ENCODE measurements at regions not wholly inside any gene's neighbourhood (a gene's known extent, or its start where the extent isn't known, plus 50 kb on each side); places are given as distances from the start of the nearest gene placed in this dataset.
"Not testable (repeated sequence)": the region's sequence is repeated elsewhere in the genome, so short reads cannot be mapped to it uniquely, and the experiment has no call there.

- DNase-seq, result no peak
Observed at GRCh38 chr14:106487600-106487999, 961.2 kb downstream of the TMEM121 start.

DNA sequence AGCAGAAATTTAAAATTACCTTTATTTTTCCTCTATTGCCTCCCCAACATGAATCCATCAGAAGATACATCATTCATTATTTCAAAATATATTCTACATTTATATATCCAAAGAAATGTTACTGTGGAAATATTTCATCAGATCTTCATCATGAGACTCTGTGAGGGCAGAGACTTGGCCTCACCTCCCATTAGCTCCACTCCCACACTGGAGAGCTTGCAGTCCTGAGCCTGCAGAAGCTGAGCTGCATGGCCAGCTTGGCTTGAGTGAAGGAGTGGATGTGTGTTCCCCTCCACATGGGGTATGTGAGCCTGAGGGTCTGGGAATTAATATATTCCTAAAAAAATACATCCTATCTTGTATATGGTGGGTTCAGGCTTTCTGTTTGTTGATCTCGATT, 961.9 kb downstream of the TMEM121 start:
- DNase-seq, result no peak

GRCh38 chr14:106489112-106489881, 962.9 kb downstream of the TMEM121 start:
- DNase-seq, result no peak

- no peak for DNase-seq
Observed at GRCh38 chr14:106490442-106490841, 964.1 kb downstream of the TMEM121 start.

DNA sequence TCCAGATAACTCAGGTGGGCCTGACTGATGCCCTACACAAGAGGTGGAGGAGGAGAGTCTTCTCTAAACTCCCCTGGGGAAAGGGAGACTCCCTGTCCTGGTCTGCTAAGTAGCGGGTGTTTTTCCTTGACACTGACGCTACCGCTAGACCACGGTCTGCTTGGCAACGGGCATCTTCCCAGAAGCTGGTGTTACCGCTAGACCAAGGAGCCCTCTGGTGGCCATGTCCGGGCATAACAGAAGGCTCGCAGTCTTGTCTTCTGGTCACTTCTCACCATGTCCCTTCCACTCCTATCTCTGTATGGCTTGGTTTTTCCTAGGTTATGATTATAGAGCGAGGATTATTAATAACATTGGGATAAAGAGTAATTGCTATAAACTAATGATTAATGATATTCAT, 965.5 kb downstream of the TMEM121 start:
- no peak for DNase-seq

GRCh38 chr14:106493962-106494823, 967.8 kb downstream of the TMEM121 start:
- no peak for DNase-seq

DNA sequence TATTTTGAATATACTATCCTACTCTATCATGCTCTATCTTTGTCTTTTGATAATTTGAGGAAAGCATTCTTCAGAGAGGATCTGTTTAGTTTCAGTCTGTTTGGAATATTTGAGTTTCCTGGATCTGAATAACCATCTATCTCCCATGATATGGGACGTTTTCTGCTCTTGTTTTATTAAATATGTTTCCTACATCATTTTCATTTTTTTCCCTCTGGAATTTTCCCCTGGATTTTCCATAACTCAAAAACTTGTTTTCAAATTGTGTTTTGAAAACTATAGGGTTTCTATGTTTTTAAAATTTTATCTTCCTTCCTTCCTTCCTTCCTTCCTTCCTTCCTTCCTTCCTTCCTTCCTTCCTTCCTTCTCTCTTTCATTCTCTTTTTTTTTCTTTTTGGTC, 974.2 kb downstream of the TMEM121 start:
- DNase-seq, result no peak

- DNase-seq, result no peak
Observed at GRCh38 chr14:106501898-106502297, 975.5 kb downstream of the TMEM121 start.

DNA sequence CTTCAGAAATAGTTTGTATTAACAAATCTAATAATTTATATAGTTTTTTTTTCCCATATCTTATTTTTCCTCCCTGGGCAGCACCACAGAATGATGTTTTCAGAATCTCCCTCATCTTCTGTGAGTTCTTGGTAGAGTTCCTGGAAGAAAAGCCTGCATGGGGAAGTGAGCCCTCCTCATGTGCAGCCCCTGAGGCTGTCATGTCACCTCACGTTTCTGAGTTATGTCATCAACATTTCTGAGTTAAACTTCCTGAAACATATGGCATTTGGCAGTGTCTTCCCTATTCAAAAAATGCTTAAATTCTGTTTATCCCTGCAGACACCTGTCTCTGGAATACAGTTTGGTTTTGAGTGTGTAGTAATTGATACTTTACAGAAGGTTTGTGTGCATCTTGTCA, 979.0 kb downstream of the TMEM121 start:
- DNase-seq, result no peak

- DNase-seq, result no peak
Observed at GRCh38 chr14:106506881-106507305, 980.5 kb downstream of the TMEM121 start.

GRCh38 chr14:106507354-106507753, 981.0 kb downstream of the TMEM121 start:
- no peak for DNase-seq

DNA sequence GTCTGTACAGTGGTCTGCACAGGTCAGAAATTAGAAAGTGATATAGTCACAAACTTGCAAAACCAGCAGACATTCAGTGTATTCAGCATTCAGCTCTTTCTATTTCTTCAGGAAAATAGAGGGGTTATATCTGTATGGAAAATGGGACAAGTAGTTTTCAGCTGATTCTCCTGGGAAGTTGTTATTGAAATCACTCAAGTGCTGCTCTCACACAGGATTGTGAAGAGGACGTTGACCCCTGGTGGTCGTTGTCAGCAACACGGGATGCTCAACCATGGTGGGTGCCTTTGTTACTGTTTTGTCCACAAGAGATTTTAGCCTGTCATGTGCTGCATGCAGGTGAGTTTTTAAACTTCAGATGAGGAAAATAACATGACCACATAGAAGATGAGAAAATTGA, 981.8 kb downstream of the TMEM121 start:
- no peak for DNase-seq

GRCh38 chr14:106509176-106509575, 982.8 kb downstream of the TMEM121 start:
- no peak for DNase-seq

GRCh38 chr14:106509807-106510206, 983.4 kb downstream of the TMEM121 start:
- DNase-seq, result no peak

DNA sequence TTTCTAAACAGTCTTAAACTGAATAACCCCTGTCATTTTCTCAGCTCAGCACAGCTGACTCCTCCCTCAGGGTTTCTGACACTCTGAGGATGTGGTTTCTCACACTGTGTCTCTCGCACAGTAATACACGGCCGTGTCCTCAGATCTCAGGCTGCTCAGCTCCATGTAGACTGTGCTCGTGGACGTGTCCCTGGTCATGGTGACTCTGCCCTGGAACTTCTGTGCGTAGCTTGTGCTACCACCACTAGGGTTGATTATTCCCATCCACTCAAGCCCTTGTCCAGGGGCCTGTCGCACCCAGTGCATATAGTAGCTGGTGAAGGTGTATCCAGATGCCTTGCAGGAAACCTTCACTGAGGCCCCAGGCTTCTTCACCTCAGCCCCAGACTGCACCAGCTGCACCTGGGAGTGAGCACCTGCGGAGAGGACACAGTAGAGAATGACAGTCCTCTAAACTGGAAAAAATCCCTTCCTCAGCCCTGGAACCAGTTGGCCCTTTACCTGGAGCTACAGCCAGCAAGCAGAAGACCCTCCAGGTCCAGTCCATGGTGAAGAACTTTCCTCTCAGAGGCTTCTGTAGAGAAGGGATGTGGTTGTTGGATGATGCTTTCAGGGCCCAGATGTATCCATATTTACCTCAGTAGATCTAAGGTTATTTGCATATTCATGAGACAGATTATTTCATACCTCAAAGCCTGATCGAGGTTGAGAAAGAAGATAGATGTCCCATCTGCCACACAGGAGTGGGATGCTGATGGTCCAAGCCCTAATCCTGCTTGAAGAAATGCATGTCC, 984.8 kb downstream of the TMEM121 start:
- no peak for DNase-seq

GRCh38 chr14:106511800-106512198, 985.4 kb downstream of the TMEM121 start:
- DNase-seq, result no peak

DNA sequence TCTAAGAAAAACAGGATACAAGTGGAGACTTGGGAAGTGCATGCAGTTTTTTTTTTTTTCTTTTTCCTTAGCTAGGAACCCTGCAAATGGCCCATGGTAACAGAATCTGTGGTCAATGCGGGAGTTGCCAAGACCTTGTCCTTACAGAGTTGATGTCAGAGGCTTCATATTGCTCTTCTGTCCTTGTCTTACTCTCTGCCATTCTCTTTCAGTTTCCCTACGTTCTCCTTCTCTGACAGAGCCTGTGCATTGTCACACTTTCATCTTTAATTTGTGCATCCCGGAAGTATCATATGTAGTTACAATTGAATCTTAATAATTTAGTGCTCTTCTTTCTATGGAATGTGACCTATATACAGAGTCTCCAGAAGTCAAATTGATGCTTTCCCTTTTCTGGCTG, 986.9 kb downstream of the TMEM121 start:
- DNase-seq, result no peak

DNA sequence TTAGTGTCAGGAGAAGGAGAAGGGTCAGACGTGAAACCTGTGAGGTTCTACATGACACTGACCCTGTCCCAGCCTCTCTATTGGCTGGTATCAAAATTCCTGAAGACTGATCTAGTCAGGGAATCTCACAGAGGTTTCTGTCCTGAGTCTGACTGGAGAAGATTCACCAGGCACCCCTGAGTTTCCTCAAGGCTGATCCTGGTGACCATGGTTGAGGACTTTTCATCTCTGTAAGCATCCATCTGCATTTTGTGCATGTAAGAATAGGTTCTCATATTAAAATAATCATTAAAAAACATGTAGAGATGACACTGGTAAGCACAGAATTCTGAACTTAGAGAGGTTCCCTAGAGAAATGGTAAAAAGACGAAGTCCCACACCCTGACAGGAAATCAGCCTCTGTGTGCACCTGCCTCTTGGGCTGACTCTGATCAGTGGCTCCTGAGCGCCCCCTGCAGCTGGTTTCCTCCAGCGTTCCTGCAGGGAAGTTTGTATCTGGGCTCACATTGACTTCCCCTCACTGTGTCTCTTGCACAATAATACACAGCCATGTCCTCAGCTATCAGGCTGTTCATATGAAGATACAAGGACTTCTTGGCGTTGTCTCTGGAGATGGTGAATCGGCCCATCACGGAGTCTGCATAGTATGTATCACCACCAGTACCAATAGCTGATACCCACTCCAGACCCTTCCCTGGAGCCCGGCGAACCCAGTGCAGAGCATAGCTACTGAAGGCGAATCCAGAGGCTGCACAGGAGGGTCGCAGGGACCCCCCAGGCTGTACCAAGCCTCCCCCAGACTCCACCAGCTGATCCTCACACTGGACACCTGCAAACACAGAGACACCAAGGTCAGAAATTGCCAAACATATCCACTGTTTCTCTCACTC, 991.9 kb downstream of the TMEM121 start:
- DNase-seq, result no peak

- not testable (repeated sequence) for DNase-seq
Observed at GRCh38 chr14:106522118-106522517, 995.7 kb downstream of the TMEM121 start.

DNA sequence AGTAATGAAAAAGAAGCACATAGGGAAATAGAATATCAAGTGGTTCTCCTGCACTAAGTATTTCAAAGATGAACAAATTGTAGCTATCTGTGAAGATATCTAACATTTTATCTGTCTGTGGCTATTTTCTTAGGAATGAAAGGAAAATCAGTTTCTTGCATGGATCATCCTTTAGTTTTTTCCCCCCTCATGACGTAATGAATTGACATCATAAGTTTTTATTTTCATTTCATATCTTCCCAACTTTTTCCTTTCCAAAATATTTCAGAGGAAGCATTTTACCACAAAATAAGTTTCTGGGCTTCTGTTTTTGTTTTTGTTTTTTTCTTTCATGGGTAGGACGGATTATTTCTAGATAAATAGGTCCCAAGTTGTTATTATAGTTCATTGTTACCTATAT, 996.6 kb downstream of the TMEM121 start:
- no peak for DNase-seq

DNA sequence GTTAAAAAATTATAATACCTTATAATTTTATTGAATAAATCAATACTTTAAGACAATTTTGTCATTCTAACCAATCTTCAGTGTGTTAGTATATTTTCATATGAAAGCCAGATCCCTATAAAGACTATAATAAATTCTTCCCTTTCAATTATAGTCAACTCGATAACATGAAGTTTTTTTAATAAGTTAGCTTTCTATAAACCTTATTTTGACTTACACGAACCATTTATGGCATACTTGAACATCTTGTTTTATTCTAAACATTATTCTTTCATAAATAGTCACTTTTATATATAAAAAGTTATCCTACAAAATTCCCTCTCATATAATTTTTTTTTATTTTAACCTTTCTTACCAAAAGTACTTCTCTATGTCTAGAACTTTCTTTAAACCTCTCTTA, 1002.3 kb downstream of the TMEM121 start:
- no peak for DNase-seq

GRCh38 chr14:106530031-106530422, 1003.6 kb downstream of the TMEM121 start:
- DNase-seq, result no peak
